B cell (primary cell): ENCODE measurements at regions not wholly inside any gene's neighbourhood (a gene's known extent, or its start where the extent isn't known, plus 50 kb on each side); places are given as distances from the start of the nearest gene placed in this dataset.

ENCODE experiments used
- CTCF ChIP-seq: fragments of 200-600 bp; IDR thresholded peaks from one replicate; pipeline ENCODE4 v1.8.0; 2022; ENCODE audit warnings: antibody characterized with exemption, mild to moderate bottlenecking
- EZH2 ChIP-seq: IDR thresholded peaks from 2 replicates; pipeline ENCODE4 v1.6.1; 2012; ENCODE audit warnings: borderline replicate concordance, low read depth, mild to moderate bottlenecking, moderate library complexity, low read length; ENCODE audit not compliant: insufficient read depth, poor library complexity, severe bottlenecking

- TF ChIP-seq CTCF (no peak), EZH2 (no peak)
Measured at GRCh38 chr3:31350307-31350706, 182.4 kb upstream of the STT3B start.
